ENCODE measurements at regions not wholly inside any gene's neighbourhood (a gene's known extent, or its start where the extent isn't known, plus 50 kb on each side); places are given as distances from the start of the nearest gene placed in this dataset.

GRCh38 chr2:175560521-175561169, 379.1 kb upstream of the ATP5MC3 start:
- DNase-seq (ENCODE audit: low spot score) = no peak

DNA sequence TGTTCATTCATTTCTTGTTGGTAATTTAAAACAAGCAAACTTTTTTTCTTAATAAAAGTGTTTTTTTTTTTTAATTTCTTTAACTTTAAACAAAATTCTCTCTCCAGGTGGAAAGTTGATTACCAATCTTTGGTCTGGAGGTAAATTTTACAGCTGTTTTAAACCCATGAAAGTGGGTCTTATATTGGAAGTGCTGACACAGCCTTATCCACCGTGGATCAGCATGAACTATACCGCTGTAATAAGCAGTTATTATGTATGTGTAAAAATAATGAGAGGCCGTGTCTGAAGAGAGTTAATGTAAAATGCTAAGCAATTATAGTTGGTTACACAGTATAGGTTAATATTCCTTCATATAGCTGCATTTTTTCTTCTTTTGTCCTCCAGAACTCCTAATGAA, 378.1 kb upstream of the ATP5MC3 start:
- no peak for DNase-seq (ENCODE audit: low spot score)

- no peak for DNase-seq (ENCODE audit: low spot score)
Measured at GRCh38 chr2:175557810-175558377, 376.4 kb upstream of the ATP5MC3 start.

DNA sequence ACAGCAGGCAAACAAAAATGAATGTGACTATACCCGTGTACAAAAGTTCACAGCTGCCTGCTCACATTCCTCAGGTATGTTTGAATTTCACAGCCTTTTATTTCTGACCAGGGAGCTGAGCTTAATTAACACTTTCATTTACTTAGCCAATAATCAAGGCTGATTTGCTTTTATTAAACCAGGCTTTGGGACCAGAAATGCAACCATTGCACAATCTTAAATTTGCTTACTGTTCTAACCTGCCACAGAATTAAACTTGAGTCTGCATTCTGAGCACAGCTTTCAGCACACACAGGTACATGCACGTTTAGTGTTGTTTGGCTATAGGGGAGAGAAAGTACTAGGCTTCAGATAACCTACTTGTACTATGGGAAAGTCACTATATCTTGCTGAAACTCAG, 372.4 kb upstream of the ATP5MC3 start:
- DNase-seq (ENCODE audit: low spot score) = no peak

- no peak for DNase-seq (ENCODE audit: low spot score)
Measured at GRCh38 chr2:175552902-175553301, 371.4 kb upstream of the ATP5MC3 start.

DNA sequence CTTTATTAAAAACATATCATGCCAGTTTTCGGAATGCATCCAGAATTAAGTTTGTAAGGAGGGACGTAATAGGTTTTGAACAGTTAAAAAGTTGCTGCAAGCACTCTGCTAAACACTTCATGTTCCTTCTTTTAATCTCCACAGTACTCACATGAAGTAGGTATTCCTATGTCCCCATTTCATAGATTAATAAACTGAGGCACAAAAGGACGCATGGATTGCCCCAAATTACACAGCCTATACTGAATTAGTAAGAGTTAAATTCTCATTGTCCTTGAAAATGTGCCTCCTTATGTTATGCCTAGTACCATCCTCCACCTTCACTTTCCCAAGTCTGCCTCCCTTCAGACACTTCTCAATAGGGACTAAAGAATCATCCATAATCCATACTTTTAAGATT, 358.9 kb upstream of the ATP5MC3 start:
- DNase-seq (ENCODE audit: low spot score) = no peak

DNA sequence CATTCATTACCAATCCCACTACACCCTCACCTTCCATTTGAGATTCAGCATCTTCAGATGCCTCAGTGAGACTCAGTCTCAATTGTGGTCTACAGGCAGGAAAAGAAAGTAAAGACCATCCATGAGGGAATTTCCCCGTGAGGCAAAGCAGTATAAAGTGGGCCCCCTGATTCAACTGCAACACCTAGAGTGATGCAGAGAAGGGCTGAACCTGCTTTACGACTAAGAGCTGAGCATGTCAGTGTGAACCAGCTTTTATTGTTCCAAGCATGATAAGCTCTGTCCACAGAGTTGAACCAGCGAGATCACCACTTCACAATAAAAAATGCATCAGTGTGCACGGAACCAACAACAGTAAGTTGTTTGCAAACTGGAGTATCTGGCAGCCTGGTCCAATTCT, 357.6 kb upstream of the ATP5MC3 start:
- DNase-seq (ENCODE audit: low spot score) = no peak

- DNase-seq (ENCODE audit: low spot score) = no peak
Measured at GRCh38 chr2:175536059-175536458, 354.5 kb upstream of the ATP5MC3 start.

- DNase-seq (ENCODE audit: low spot score) = no peak
Measured at GRCh38 chr2:175535631-175536030, 354.1 kb upstream of the ATP5MC3 start.

GRCh38 chr2:175525975-175526374, 344.5 kb upstream of the ATP5MC3 start:
- DNase-seq (ENCODE audit: low spot score) = no peak

DNA sequence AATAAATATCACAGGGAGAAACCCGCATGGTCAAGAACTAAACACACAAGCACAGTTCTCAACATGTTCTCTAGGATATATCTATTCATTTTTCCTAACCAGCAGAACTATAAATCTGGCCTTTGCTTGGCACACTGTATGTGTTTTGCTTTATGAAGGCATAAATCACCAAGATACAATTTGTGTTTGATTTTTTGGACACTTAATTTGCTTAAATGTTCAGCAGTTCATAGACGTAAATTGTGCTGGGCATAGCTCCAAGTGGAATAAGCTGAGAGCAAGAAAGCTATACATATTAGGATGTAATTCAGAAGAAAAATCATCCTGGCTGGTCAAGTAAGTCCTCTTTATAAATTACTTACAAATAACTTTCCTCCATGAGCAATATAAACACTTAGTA, 341.5 kb upstream of the ATP5MC3 start:
- no peak for DNase-seq (ENCODE audit: low spot score)

DNA sequence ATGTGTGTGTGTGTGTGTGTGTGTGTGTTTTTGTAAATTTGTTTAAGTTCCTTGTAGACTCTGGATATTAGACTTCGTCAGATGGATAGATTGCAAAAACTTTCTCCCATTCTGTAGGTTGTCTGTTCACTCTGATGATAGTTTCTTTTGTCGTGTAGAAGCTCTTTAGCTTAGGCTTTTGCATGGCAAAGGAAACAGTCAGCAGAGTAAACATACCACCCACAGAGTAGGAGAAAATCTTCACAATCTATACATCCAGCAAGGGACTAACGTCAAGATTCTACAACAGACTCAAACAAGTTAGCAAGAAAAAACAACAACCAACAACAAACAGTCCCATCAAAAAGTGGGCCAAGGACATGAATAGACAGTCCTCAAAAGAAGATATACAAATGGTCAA, 336.7 kb upstream of the ATP5MC3 start:
- DNase-seq (ENCODE audit: low spot score) = no peak

DNA sequence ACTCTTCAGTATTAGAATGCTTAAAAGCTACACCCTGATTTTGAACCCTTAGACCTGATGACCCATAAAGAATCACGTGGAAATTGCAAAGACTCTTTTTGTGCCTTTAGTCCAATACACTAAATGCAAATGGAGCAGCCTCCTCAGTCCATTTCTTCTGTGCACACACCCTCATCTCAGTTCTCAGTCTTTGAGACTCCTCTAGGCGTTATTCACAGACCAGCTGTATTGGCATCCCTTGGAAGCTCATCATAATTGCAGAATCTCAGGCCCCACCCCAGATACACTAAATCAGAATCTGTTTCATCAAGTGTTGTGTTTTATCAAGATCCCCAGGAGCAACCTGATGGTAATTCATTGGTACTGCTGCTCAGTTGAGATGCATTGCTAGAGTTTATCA, 335.0 kb upstream of the ATP5MC3 start:
- DNase-seq (ENCODE audit: low spot score) = no peak

DNA sequence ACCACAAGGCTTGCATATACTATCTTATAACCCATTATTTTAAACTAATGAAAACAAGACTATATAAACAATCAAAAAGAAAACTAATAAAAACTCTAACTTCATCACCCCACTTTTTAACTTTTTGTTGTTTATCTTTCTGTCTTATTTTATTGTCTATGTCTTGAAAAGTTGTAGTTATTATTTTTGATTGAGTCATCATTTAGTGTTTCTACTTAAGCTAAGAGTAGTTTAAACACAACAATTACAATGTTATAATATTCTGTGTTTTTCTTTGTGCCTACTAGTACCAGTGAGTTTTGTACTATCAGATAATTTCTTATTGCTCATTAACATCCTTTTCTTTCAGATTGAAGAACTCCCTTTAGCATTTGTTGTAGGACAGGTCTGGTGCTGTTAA, 318.7 kb upstream of the ATP5MC3 start:
- DNase-seq (ENCODE audit: low spot score) = no peak

GRCh38 chr2:175490360-175490791, 308.9 kb upstream of the ATP5MC3 start:
- DNase-seq (ENCODE audit: low spot score) = no peak

DNA sequence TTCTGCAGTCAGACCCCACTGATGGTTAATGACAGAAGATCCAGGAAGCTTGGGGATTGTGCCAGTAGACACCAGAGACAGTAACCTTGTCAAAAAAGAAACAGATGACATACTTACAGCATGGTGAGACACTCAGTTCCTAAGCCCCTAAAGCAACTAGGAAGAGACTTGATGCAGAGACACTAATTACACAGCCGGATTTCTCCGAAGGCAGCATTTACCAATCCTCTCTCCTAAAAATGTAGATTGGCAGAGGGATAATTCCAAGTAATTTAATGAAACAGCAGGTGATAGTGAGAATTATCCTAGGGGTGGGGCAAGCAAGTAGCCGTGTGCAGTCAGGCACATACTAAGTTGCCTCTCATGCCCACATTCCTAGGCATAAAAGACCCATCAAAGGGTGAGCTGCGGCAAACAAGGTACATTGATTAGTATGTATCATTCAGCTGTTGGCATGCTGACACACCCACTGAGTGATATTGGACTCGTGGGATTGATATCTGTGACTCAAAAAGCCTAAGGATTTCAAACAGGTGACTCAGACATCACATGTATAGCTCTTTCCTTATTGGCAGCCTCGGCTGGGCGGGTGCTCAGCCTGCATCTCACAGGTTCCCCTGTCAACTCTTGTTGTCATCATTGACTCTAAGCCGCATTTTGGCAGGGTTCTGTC, 296.7 kb upstream of the ATP5MC3 start:
- DNase-seq (ENCODE audit: low spot score) = no peak

- no peak for DNase-seq (ENCODE audit: low spot score)
Measured at GRCh38 chr2:175476948-175477347, 295.4 kb upstream of the ATP5MC3 start.

DNA sequence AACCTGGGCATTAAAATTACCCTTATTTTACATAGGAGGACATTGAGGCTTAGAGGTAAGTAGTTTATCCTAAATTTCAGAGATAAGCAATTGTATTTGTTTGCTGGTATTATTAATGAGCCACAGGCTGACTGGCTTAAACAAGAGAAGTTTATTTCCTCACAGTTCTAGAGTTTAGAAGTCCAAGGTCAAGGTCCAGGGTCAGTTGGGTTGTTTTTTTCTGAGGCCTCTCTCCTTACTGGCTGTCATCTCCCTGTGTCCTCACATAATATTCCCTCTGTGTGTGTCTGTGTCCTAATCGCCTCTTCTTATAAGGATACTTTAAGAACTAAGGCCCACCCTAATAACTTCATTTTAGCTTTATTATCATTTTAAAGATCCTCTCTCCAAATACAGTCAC, 294.9 kb upstream of the ATP5MC3 start:
- no peak for DNase-seq (ENCODE audit: low spot score)

DNA sequence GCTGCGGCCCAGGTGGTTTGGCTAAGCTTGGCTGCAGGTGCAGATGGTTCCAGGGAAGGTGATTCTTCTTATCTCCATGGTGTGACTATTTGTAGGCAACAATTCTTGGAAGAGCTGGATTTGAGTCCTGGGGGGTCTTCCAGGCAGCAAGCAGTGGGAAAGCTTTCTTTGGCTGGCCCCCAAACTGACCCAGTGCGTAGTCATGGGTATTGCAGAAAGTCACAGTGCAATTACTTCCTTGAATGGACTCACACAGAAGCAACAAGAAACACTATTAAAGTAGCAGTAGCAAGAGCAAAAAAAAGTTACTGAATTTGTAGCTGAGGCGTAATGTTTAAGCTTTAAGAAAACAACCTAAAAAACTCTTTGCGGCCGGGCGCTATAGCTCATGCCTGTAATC, 293.6 kb upstream of the ATP5MC3 start:
- DNase-seq (ENCODE audit: low spot score) = no peak

DNA sequence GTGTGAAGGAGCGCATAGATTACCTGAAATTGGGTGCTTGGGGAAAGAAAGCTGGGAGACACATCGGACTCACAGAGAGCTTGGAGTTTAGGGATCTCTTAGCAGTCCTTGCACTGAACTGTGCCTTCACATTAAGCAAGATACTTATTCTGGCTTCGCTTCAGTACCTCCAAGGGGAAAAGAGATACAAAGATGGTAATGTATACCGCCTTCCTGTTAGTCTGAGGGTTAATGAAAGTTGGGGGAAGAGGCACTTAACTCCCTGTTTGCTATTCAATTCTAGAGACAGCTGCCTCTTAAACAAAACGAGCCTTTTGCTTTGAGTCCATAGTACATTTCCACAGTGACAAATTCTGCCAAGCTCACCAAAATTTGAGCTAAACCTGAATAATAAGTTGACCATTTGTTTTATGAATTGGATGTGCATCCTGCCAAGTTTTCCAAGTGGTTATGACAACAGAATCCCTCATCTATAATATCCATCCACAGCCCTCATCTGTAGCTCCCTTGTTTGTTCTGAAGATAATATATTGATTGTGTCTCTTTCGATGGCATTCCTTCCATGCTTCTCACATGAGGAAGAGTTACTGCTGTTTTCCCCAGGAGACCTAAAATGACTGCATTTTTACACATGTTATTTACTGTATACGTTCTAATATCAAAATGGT, 287.1 kb upstream of the ATP5MC3 start:
- DNase-seq (ENCODE audit: low spot score) = no peak

DNA sequence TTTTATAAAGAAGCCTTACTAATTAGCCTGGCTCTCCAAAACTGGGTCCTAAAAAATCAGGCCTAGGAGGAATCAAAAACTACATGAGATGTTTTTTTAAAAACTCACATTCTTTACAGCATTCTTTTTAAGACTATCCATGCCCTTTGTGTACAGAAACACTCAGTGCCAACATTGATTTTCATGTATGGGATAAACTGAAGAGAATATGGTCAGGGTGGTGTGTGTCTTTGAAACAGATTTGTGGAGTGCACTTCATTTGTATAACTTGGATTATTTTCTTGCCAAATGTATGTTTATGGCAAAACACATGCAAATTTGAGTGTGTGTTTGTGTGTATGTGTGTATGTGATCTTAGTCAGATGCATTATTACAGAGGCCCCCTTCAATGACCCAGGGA, 283.6 kb upstream of the ATP5MC3 start:
- DNase-seq (ENCODE audit: low spot score) = no peak

- DNase-seq (ENCODE audit: low spot score) = no peak
Measured at GRCh38 chr2:175464311-175464670, 282.8 kb upstream of the ATP5MC3 start.

DNA sequence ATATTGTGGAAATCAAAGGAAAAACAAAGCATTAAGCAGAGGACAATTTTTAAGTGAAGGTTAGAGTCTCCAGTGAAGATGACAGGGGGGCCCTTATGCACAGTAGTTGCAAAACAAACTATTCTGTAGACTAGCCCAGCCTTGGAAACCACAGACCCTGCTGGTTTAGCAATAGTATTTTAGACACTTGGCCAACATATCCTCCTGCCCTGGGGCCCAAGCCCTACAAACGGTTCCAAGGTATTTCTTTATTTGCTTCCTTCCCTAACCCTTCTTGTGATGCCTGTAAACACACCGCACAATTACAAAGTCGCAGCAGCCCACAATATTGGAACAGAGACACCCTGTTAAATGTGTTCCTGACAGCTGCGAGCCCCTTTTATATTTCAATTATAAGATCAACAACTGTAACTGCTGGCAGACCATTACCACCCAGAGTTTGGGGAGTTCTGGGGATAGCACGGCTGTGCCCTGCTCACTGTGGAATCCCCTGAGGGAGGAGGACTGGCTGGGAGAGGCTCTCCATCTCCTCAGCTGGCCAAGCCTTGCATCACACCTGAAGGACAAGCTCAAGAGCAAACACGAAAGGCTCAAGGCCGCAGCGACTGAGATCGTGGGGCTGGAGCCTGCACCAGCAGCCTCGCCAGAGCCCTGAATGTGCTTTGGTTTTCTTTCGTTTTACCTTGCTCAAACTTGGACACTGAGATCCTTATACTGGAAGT, 282.2 kb upstream of the ATP5MC3 start:
- no peak for DNase-seq (ENCODE audit: low spot score)

All from putamen (tissue), 1 donor.